A172 (cell line): ENCODE measurements at regions not wholly inside any gene's neighbourhood (a gene's known extent, or its start where the extent isn't known, plus 50 kb on each side); places are given as distances from the start of the nearest gene placed in this dataset.
"Not testable (repeated sequence)": the region's sequence is repeated elsewhere in the genome, so short reads cannot be mapped to it uniquely, and the experiment has no call there.

ENCODE experiments used
- DNase-seq: peaks from one replicate; pipeline ENCODE4 v3.0.0-alpha.2; 2015; ENCODE audit warnings: low spot score

DNA sequence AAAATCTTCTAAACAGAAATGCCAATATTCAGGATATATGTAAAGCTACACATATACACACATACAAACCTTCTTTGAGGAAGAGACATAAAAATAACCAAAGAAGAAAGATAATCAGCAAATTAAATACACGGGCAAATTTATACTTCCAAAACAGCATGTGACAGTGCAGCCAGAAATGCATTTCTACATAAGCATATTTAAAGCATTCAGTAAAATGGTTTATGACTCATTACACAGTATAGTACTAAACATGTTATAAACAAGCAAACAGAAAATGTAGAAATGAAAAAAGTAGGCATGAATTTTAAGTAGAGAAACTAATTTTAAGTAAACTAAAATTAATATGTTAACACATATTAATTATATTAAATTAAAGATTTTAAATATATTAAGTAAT lies 1717.2 kb downstream of the OTOL1 start:
- DNase-seq, result no peak

DNA sequence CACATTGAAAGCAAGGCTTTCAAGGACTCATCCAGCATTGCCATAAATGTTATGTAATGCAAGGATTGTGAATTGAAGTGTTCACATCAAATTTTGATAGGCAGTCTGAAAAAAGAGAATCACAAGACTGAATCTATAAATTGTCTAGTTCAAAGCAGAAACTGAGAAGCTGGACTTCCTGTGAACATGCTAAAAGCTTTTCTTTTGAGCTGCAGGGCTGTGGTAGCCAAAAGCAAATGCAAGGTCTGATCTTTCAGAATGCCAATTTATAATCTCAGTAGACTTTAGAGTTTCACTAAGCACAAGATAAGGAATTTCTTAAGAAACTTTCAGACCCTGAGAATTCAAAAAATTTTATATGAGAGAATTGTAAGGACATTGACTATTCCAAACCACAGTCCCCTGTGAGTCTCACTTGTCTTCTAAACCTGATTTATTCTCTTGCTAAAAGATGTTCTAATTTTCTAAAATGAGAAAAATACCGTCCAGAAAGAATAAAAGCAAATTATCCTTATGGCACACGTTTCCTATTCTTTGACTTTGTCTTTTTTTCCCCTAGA lies 1700.3 kb downstream of the OTOL1 start:
- no peak for DNase-seq

- no peak for DNase-seq
Observed at GRCh38 chr3:163196245-163196644, 1699.6 kb downstream of the OTOL1 start.

- DNase-seq, result no peak
Observed at GRCh38 chr3:163185721-163186350, 1689.2 kb downstream of the OTOL1 start.

DNA sequence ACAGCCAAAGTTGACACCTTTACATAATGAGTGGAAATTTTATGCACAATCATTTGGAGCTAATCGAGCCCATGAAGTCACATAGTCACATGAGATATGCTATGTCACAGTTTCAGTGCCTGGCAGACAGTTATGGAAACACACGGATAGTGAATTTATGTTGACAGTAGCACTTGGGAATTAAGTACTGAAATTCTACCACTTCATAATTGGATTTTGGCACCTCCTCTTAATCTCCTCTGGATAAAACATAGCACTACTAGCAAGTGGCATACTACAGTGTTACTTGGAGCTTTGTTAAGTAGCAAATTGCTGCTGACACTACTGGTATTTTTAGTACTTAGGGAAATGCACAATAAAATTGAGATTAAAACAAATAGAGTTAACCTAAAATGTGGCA lies 1679.4 kb downstream of the OTOL1 start:
- no peak for DNase-seq

- not testable (repeated sequence) for DNase-seq
Observed at GRCh38 chr3:163172513-163172912, 1675.9 kb downstream of the OTOL1 start.

- no peak for DNase-seq
Observed at GRCh38 chr3:163166197-163166596, 1669.6 kb downstream of the OTOL1 start.

DNA sequence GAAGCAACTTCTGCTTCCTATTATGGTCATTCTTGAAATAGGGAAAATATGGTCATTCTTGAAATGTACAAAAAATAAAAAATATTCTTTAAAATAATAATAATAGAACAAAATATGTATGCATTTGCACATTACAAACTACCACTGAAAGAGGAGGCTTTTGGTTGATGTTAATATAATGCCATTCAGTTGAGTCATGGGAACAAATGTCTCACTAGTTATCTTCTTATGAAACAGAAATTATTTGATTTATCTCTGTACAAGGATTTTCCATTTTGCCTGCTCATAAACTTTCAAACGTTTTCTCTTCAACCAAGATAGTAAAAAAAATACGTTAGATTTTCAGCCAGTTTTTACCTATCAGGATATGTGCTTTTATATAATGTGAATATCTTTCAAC lies 1662.7 kb downstream of the OTOL1 start:
- DNase-seq, result no peak

DNA sequence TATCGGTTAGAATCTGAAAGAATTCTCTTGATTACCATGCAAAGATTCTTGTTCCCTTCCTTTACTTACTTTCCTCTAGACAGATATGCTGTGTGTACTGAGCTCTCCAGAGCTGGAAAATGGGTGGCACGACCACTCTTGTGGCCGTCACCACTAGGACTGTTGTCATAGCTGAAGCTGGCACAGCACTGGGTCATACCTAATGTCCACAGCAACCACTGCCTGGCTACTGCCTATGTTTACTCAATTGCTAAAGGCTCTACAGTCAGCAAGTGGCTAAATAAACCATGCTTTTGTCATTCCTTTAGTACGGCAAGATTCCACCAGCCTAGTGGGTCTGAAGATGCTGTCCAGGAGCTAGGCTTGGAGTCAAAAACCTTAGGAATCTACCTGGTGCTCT lies 1643.0 kb downstream of the OTOL1 start:
- DNase-seq, result no peak

DNA sequence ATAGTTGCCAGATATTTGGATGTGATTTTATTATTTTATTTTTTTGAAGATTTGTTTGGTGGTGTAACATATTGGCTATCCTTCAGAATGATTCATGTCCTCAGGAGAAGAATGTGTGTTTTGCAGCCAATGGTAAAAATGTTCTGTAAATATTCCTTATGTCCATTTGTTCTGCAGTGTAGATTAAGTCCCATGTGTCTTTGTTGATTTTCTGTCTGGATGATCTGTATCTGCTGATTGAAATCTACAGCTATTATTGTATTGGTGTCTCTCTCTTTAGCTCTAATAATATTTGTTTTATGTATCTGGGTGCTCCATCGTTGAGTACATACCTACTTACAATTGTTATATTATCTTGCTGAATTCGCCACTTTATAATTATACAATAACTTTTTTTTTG lies 1641.7 kb downstream of the OTOL1 start:
- no peak for DNase-seq

DNA sequence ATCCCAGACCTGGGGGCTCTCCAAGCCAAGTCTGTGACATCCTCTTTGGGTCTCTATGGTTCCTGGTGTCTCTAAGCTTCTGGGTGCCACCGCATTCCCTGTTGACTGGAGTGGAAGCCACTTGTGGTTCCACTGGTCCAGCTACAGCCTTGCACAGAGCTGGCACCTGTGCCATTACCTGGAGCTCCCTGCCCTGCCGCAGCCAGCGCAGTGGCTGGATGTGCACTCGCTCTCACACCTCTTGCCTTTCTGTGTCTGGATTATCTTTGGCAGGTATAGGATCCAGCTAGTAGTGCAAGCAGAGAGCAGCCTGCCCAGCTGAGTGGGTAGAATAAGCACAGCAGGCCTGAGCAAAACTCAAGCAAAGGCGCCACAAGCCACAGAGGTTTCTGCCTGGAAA lies 1635.5 kb downstream of the OTOL1 start:
- no peak for DNase-seq

- no peak for DNase-seq
Observed at GRCh38 chr3:163129287-163129686, 1632.7 kb downstream of the OTOL1 start.

- no peak for DNase-seq
Observed at GRCh38 chr3:163126115-163126514, 1629.5 kb downstream of the OTOL1 start.
